ENCODE measurements at regions not wholly inside any gene's neighbourhood (a gene's known extent, or its start where the extent isn't known, plus 50 kb on each side); places are given as distances from the start of the nearest gene placed in this dataset.

- in situ Hi-C loops (cut with HindIII; ENCODE audit: low pct_ligation_motif_present, low pct_unique_long_range_greater_than_20kb, low sequenced_read_pairs): no loop called here
- peak; percentile 46 for DNase-seq
Observed at GRCh38 chr5:145347026-145347616, 488.0 kb downstream of the PRELID2 start.

- no peak for DNase-seq
- in situ Hi-C loops (cut with HindIII; ENCODE audit: low pct_ligation_motif_present, low pct_unique_long_range_greater_than_20kb, low sequenced_read_pairs): no loop called here
Observed at GRCh38 chr5:145345511-145346287, 489.4 kb downstream of the PRELID2 start.

GRCh38 chr5:145341842-145342241, 493.3 kb downstream of the PRELID2 start:
- in situ Hi-C loops (cut with HindIII; ENCODE audit: low pct_ligation_motif_present, low pct_unique_long_range_greater_than_20kb, low sequenced_read_pairs): no loop called here
- DNase-seq: peak; percentile 8

- no peak for DNase-seq
- in situ Hi-C loops (cut with HindIII; ENCODE audit: low pct_ligation_motif_present, low pct_unique_long_range_greater_than_20kb, low sequenced_read_pairs): no loop called here
Observed at GRCh38 chr5:145340099-145340498, 495.0 kb downstream of the PRELID2 start.

GRCh38 chr5:145324767-145325479, 510.2 kb downstream of the PRELID2 start:
- no peak for DNase-seq

GRCh38 chr5:145324101-145324500, 511.0 kb downstream of the PRELID2 start:
- DNase-seq: no peak
- in situ Hi-C loops (cut with HindIII; ENCODE audit: low pct_ligation_motif_present, low pct_unique_long_range_greater_than_20kb, low sequenced_read_pairs): no loop called here

More at GRCh38 chr5:145324767-145325479, 510.2 kb downstream of the PRELID2 start:
- in situ Hi-C loops (cut with HindIII; ENCODE audit: low pct_ligation_motif_present, low pct_unique_long_range_greater_than_20kb, low sequenced_read_pairs): no loop called here

GRCh38 chr5:145316282-145316681, 518.9 kb downstream of the PRELID2 start:
- in situ Hi-C loops (cut with HindIII; ENCODE audit: low pct_ligation_motif_present, low pct_unique_long_range_greater_than_20kb, low sequenced_read_pairs): no loop called here
- DNase-seq: no peak

GRCh38 chr5:145307866-145308382, 527.2 kb downstream of the PRELID2 start:
- no peak for DNase-seq
- in situ Hi-C loops (cut with HindIII; ENCODE audit: low pct_ligation_motif_present, low pct_unique_long_range_greater_than_20kb, low sequenced_read_pairs): no loop called here

GRCh38 chr5:145295236-145295835, 539.8 kb downstream of the PRELID2 start:
- in situ Hi-C loops (cut with HindIII; ENCODE audit: low pct_ligation_motif_present, low pct_unique_long_range_greater_than_20kb, low sequenced_read_pairs): no loop called here
- no peak for DNase-seq

- no peak for DNase-seq
- in situ Hi-C loops (cut with HindIII; ENCODE audit: low pct_ligation_motif_present, low pct_unique_long_range_greater_than_20kb, low sequenced_read_pairs): no loop called here
Observed at GRCh38 chr5:145294331-145294730, 540.8 kb downstream of the PRELID2 start.

GRCh38 chr5:145293716-145294115, 541.4 kb downstream of the PRELID2 start:
- DNase-seq: no peak

GRCh38 chr5:145292278-145292677, 542.9 kb downstream of the PRELID2 start:
- DNase-seq: no peak
- in situ Hi-C loops (cut with HindIII; ENCODE audit: low pct_ligation_motif_present, low pct_unique_long_range_greater_than_20kb, low sequenced_read_pairs): no loop called here

More at GRCh38 chr5:145293716-145294115, 541.4 kb downstream of the PRELID2 start:
- in situ Hi-C loops (cut with HindIII; ENCODE audit: low pct_ligation_motif_present, low pct_unique_long_range_greater_than_20kb, low sequenced_read_pairs): no loop called here

- no peak for DNase-seq
Observed at GRCh38 chr5:145283141-145283810, 551.9 kb downstream of the PRELID2 start.

GRCh38 chr5:145280806-145281205, 554.3 kb downstream of the PRELID2 start:
- in situ Hi-C loops (cut with HindIII; ENCODE audit: low pct_ligation_motif_present, low pct_unique_long_range_greater_than_20kb, low sequenced_read_pairs): no loop called here
- no peak for DNase-seq

More at GRCh38 chr5:145283141-145283810, 551.9 kb downstream of the PRELID2 start:
- in situ Hi-C loops (cut with HindIII; ENCODE audit: low pct_ligation_motif_present, low pct_unique_long_range_greater_than_20kb, low sequenced_read_pairs): no loop called here

GRCh38 chr5:145280214-145280613, 554.9 kb downstream of the PRELID2 start:
- DNase-seq: no peak
- in situ Hi-C loops (cut with HindIII; ENCODE audit: low pct_ligation_motif_present, low pct_unique_long_range_greater_than_20kb, low sequenced_read_pairs): no loop called here

- DNase-seq: no peak
- in situ Hi-C loops (cut with HindIII; ENCODE audit: low pct_ligation_motif_present, low pct_unique_long_range_greater_than_20kb, low sequenced_read_pairs): no loop called here
Observed at GRCh38 chr5:145260670-145261069, 574.5 kb downstream of the PRELID2 start.

GRCh38 chr5:145247745-145248040, 587.4 kb downstream of the PRELID2 start:
- DNase-seq: no peak
- in situ Hi-C loops (cut with HindIII; ENCODE audit: low pct_ligation_motif_present, low pct_unique_long_range_greater_than_20kb, low sequenced_read_pairs): no loop called here

- in situ Hi-C loops (cut with HindIII; ENCODE audit: low pct_ligation_motif_present, low pct_unique_long_range_greater_than_20kb, low sequenced_read_pairs): no loop called here
- no peak for DNase-seq
Observed at GRCh38 chr5:145246961-145247744, 588.0 kb downstream of the PRELID2 start.
